ENCODE measurements at regions not wholly inside any gene's neighbourhood (a gene's known extent, or its start where the extent isn't known, plus 50 kb on each side); places are given as distances from the start of the nearest gene placed in this dataset.
"Not testable (repeated sequence)": the region's sequence is repeated elsewhere in the genome, so short reads cannot be mapped to it uniquely, and the experiment has no call there.

- H3K4me3 ChIP-seq (ENCODE audit: low read length) = no peak overlapping the region
- DNase-seq (ENCODE audit: low read depth) = no peak
- no peak for TF ChIP-seq CTCF (IDR thresholded peaks at IDR 0.05; ENCODE audit: insufficient read depth, low read depth, low read length, missing control alignments)
Measured at GRCh38 chr1:101365878-101366277, 129.1 kb downstream of the S1PR1 start.

GRCh38 chr1:101366513-101367215 is 129.8 kb downstream of the S1PR1 start:
- H3K4me3 ChIP-seq (ENCODE audit: low read length) = no peak overlapping the region
- no peak for TF ChIP-seq CTCF (IDR thresholded peaks at IDR 0.05; ENCODE audit: insufficient read depth, low read depth, low read length, missing control alignments)
- DNase-seq (ENCODE audit: low read depth) = peak; percentile 32

- no peak for TF ChIP-seq CTCF (IDR thresholded peaks at IDR 0.05; ENCODE audit: insufficient read depth, low read depth, low read length, missing control alignments)
- H3K4me3 ChIP-seq (ENCODE audit: low read length) = no peak overlapping the region
- DNase-seq (ENCODE audit: low read depth) = no peak
Measured at GRCh38 chr1:101367630-101368029, 130.8 kb downstream of the S1PR1 start.

- H3K4me3 ChIP-seq (ENCODE audit: low read length) = no peak overlapping the region
- no peak for DNase-seq (ENCODE audit: low read depth)
- TF ChIP-seq CTCF (IDR thresholded peaks at IDR 0.05; ENCODE audit: insufficient read depth, low read depth, low read length, missing control alignments) = no peak
Measured at GRCh38 chr1:101370488-101370887, 133.7 kb downstream of the S1PR1 start.

GRCh38 chr1:101371259-101371658 is 134.4 kb downstream of the S1PR1 start:
- no peak overlapping the region for H3K4me3 ChIP-seq (ENCODE audit: low read length)
- peak; percentile 80 for DNase-seq (ENCODE audit: low read depth)
- no peak for TF ChIP-seq CTCF (IDR thresholded peaks at IDR 0.05; ENCODE audit: insufficient read depth, low read depth, low read length, missing control alignments)

- no peak overlapping the region for H3K4me3 ChIP-seq (ENCODE audit: low read length)
- no peak for TF ChIP-seq CTCF (IDR thresholded peaks at IDR 0.05; ENCODE audit: insufficient read depth, low read depth, low read length, missing control alignments)
- no peak for DNase-seq (ENCODE audit: low read depth)
Measured at GRCh38 chr1:101373570-101373969, 136.8 kb downstream of the S1PR1 start.

- DNase-seq (ENCODE audit: low read depth) = peak; percentile 27
- H3K4me3 ChIP-seq (ENCODE audit: low read length) = not testable (repeated sequence)
Measured at GRCh38 chr1:101375448-101375847, 138.6 kb downstream of the S1PR1 start.
